NT2/D1 (cell line): ENCODE measurements at regions not wholly inside any gene's neighbourhood (a gene's known extent, or its start where the extent isn't known, plus 50 kb on each side); places are given as distances from the start of the nearest gene placed in this dataset.

Experiments
- YY1 ChIP-seq: IDR thresholded peaks from 2 replicates; pipeline ENCODE4 v1.6.1; 2011; ENCODE audit not compliant: insufficient read length, insufficient read depth
- ZNF274 ChIP-seq: IDR thresholded peaks from 2 replicates; pipeline ENCODE4 v1.6.1; 2011; ENCODE audit warnings: mild to moderate bottlenecking, low read depth, low read length

- no peak for TF ChIP-seq ZNF274
- no peak for TF ChIP-seq YY1
Observed at GRCh38 chr7:79615871-79616640, 162.6 kb upstream of the MAGI2 start.
